ENCODE measurements at regions not wholly inside any gene's neighbourhood (a gene's known extent, or its start where the extent isn't known, plus 50 kb on each side); places are given as distances from the start of the nearest gene placed in this dataset.

GRCh38 chr3:87136066-87136596, 91.0 kb upstream of the CHMP2B start:
- intact Hi-C loops (cut with micrococcal nuclease; ENCODE audit: unreplicated experiment) (no loop called here), in situ Hi-C loops (cut with MboI) (no loop called here)
- RAD21 ChIA-PET (ENCODE audit: unreplicated experiment), result no interaction called here
- POLR2A ChIA-PET, result no interaction called here
- CTCF ChIA-PET, result no interaction called here
- ATAC-seq (no peak), DNase-seq (ENCODE audit: low read depth, low spot score) (no peak), FAIRE-seq (no peak)
- Histone ChIP-seq H2AFZ (ENCODE audit: control insufficient read depth, low read depth, low read length) (no peak overlapping the region), H3K27me3 (replicated peaks in 1 of 2; ENCODE audit: control insufficient read depth in 2 of 2, insufficient read depth in 2 of 2, low read length in 1 of 2) (0 out of 4 replicates have a peak, but pooled peaks cover 0 to 2% of the 10 kb centered on the region in 2 experiments), H3K4me2 (ENCODE audit: control insufficient read depth, insufficient read depth) (no peak overlapping the region), H3K4me3 (no peak overlapping the region), H3K79me2 (ENCODE audit: control insufficient read depth, insufficient read depth, low read length) (no peaks in the 10 kb centered on the region), H3K9me3 (replicated peaks; ENCODE audit: control insufficient read depth, insufficient read depth, low read length) (no peaks in the 10 kb centered on the region), H3K27ac (ENCODE audit: control insufficient read depth, insufficient read depth) (no peak overlapping the region), H3K4me1 (ENCODE audit: control insufficient read depth, insufficient read depth, low read length) (no peaks in the 10 kb centered on the region), H3K9ac (ENCODE audit: control insufficient read depth, insufficient read depth, low read length) (no peak overlapping the region), H3K36me3 (ENCODE audit: control insufficient read depth in 2 of 2, insufficient read depth in 2 of 2, low read length in 1 of 2) (no peaks in the 10 kb centered on the region), H4K20me1 (ENCODE audit: control insufficient read depth, insufficient read depth) (no peaks in the 10 kb centered on the region)
- TF ChIP-seq FOXK2 (IDR thresholded peaks at IDR 0.05) (no peak), MAX (IDR thresholded peaks at IDR 0.05; ENCODE audit: low read depth, low read length) (no peak), BHLHE40 (IDR thresholded peaks at IDR 0.05; ENCODE audit: borderline replicate concordance in 1 of 2, low read depth in 2 of 2, low read length in 1 of 2) (no peak), CTCF (IDR thresholded peaks at IDR 0.05 in 2 of 3, conservative IDR thresholded peaks at IDR 0.05 in 1 of 3; ENCODE audit: control insufficient read depth in 2 of 3, extremely low read depth in 1 of 3, insufficient read depth in 1 of 3, low read depth in 3 of 3, low read length in 3 of 3) (no peak), SREBF1 (IDR thresholded peaks at IDR 0.05; ENCODE audit: low read length) (no peak), MEF2A (IDR thresholded peaks at IDR 0.05; ENCODE audit: insufficient read depth, low read depth, low read length) (no peak), STAT1 (conservative IDR thresholded peaks at IDR 0.05) (no peak)
- no TSS peak for BruUV-seq (replicated peaks)
- WGBS (ENCODE audit: insufficient coverage, insufficient replicate concordance, low lambda C conversion rate, missing lambda C conversion rate), result 35% methylated on average over 2 of the region's 2 CpGs
- SMC1A ChIA-PET (ENCODE audit: uncharacterized antibody, unreplicated experiment), result no interaction called here
